HG02852 (cell line): ENCODE measurements at regions not wholly inside any gene's neighbourhood (a gene's known extent, or its start where the extent isn't known, plus 50 kb on each side); places are given as distances from the start of the nearest gene placed in this dataset.

Source experiments
- ATAC-seq: cut with Tn5 transposase; IDR thresholded peaks from one replicate; pipeline ENCODE4 v1.9.1; 2021; ENCODE audit warnings: mild to moderate bottlenecking, moderate library complexity; ENCODE audit not compliant: unreplicated experiment

- ATAC-seq, result no peak
Measured at GRCh38 chr15:93585012-93585411, 496.0 kb upstream of the RGMA start.

GRCh38 chr15:93583968-93584367, 495.0 kb upstream of the RGMA start:
- no peak for ATAC-seq

GRCh38 chr15:93583552-93583951, 494.5 kb upstream of the RGMA start:
- ATAC-seq, result no peak

- no peak for ATAC-seq
Measured at GRCh38 chr15:93570527-93570926, 481.5 kb upstream of the RGMA start.

GRCh38 chr15:93566762-93567161, 477.8 kb upstream of the RGMA start:
- no peak for ATAC-seq

GRCh38 chr15:93565201-93565600, 476.2 kb upstream of the RGMA start:
- no peak for ATAC-seq

GRCh38 chr15:93563218-93563617, 474.2 kb upstream of the RGMA start:
- no peak for ATAC-seq

GRCh38 chr15:93562395-93563123, 473.5 kb upstream of the RGMA start:
- no peak for ATAC-seq

- ATAC-seq, result no peak
Measured at GRCh38 chr15:93557696-93558095, 468.7 kb upstream of the RGMA start.

- ATAC-seq, result no peak
Measured at GRCh38 chr15:93553167-93553935, 464.3 kb upstream of the RGMA start.

- ATAC-seq, result no peak
Measured at GRCh38 chr15:93543093-93543492, 454.1 kb upstream of the RGMA start.

GRCh38 chr15:93527374-93528050, 438.5 kb upstream of the RGMA start:
- ATAC-seq, result no peak

- no peak for ATAC-seq
Measured at GRCh38 chr15:93524432-93524831, 435.4 kb upstream of the RGMA start.

GRCh38 chr15:93523481-93523880, 434.5 kb upstream of the RGMA start:
- ATAC-seq, result no peak

- ATAC-seq, result no peak
Measured at GRCh38 chr15:93520206-93520605, 431.2 kb upstream of the RGMA start.

- no peak for ATAC-seq
Measured at GRCh38 chr15:93519599-93519998, 430.6 kb upstream of the RGMA start.

- no peak for ATAC-seq
Measured at GRCh38 chr15:93517176-93517575, 428.2 kb upstream of the RGMA start.

GRCh38 chr15:93515256-93516051, 426.4 kb upstream of the RGMA start:
- ATAC-seq, result no peak

- ATAC-seq, result no peak
Measured at GRCh38 chr15:93506646-93507045, 417.6 kb upstream of the RGMA start.

- ATAC-seq, result no peak
Measured at GRCh38 chr15:93505506-93505905, 416.5 kb upstream of the RGMA start.

GRCh38 chr15:93501946-93502345, 412.9 kb upstream of the RGMA start:
- ATAC-seq, result no peak
